ENCODE measurements at regions not wholly inside any gene's neighbourhood (a gene's known extent, or its start where the extent isn't known, plus 50 kb on each side); places are given as distances from the start of the nearest gene placed in this dataset.

DNA sequence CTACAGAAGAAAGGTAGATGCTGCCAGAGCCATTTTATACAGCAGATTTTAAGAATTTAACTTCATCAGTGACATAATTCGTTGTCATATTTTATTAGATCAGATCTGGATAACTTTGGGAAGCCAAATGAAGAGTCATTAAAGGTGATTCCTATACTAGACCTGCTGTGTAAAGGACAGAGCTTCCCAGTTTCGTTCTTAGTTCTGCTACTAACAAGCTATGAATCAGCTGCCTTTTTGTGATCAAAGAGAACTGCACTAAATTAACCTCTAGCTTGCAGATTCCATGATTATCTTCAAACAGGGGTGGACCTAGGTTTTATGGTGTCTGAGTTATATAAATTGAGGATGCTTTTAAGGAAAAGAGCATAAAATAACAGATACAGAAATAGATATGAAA is 926.5 kb upstream of the ACVR2A start:
- no peak overlapping the region for H2BK5ac ChIP-seq (ENCODE audit: insufficient read length, low read length)
- no peak overlapping the region for H2BK20ac ChIP-seq (ENCODE audit: low read depth, low read length, poor library complexity, severe bottlenecking)
- no CpG with 5 or more reads among the region's 2 CpGs for WGBS (ENCODE audit: extremely low coverage, insufficient read length, low lambda C conversion rate)
- H2AK5ac ChIP-seq (ENCODE audit: insufficient read length, low read length): no peak overlapping the region
- no peak overlapping the region for H3T11ph ChIP-seq (ENCODE audit: low read length)
- no peak overlapping the region for H3K9ac ChIP-seq (ENCODE audit: extremely low read depth, insufficient read length, low read length)
- no peak overlapping the region for H3K56ac ChIP-seq (ENCODE audit: insufficient read length, low read depth, low read length)
- H4K5ac ChIP-seq (ENCODE audit: insufficient read length, low read depth, low read length): no peak overlapping the region
- no peak for DNase-seq
- H3K4ac ChIP-seq (ENCODE audit: low read depth, low read length): no peak overlapping the region
- H3K79me1 ChIP-seq (ENCODE audit: insufficient read depth, low read depth, low read length, poor library complexity, severe bottlenecking): no peaks in the 10 kb centered on the region
- H4K20me1 ChIP-seq (ENCODE audit: control insufficient read depth, insufficient read depth, insufficient read length): no peaks in the 10 kb centered on the region
- H2BK12ac ChIP-seq (ENCODE audit: insufficient read length, low read depth, low read length): no peak overlapping the region
- H3K23ac ChIP-seq (ENCODE audit: insufficient read length, low read depth, low read length): no peak overlapping the region
- Mint-ChIP-seq H3K27ac (no peak overlapping the region), H3K9me3 (no peaks in the 10 kb centered on the region), H3K4me1 (peaks cover 7 to 8% of the 10 kb centered on the region in 2 experiments; a peak in 3 of 4 replicates), H3K27me3 (ENCODE audit: low read depth) (no peaks in the 10 kb centered on the region), H3K36me3 (ENCODE audit: insufficient read depth in 1 of 3, low read depth in 3 of 3) (no peaks in the 10 kb centered on the region), H3K4me3 (no peak overlapping the region)
- H3K14ac ChIP-seq (ENCODE audit: insufficient read depth, low read length): no peak overlapping the region
- no peak overlapping the region for H3K18ac ChIP-seq (ENCODE audit: insufficient read length, low read depth, low read length)
- H3K23me2 ChIP-seq (ENCODE audit: insufficient read length, low read depth, low read length, poor library complexity, severe bottlenecking): no peaks in the 10 kb centered on the region
- H4K91ac ChIP-seq (ENCODE audit: insufficient read length, low read depth, low read length): no peak overlapping the region
- no peak overlapping the region for H3K4me2 ChIP-seq (ENCODE audit: insufficient read depth, insufficient read length, low read length)
- H2AFZ ChIP-seq (ENCODE audit: low read length): no peak overlapping the region
- H3K27me3 ChIP-seq (ENCODE audit: insufficient read depth, low read length): no peaks in the 10 kb centered on the region
- H4K8ac ChIP-seq (replicated peaks; ENCODE audit: insufficient read length, low read depth, low read length): no peak overlapping the region
- H3K4me1 ChIP-seq (ENCODE audit: insufficient read depth, low read length): no peaks in the 10 kb centered on the region
- no peak overlapping the region for H2BK120ac ChIP-seq (ENCODE audit: low read depth, low read length, poor library complexity, severe bottlenecking)
- H3K79me2 ChIP-seq (ENCODE audit: insufficient read depth, low read length): no peaks in the 10 kb centered on the region
- H3K9me3 ChIP-seq (ENCODE audit: control insufficient read depth, low read depth, low read length): no peaks in the 10 kb centered on the region
- no peak for TF ChIP-seq CTCF (conservative IDR thresholded peaks at IDR 0.05)
- no peak overlapping the region for H3K27ac ChIP-seq (ENCODE audit: insufficient read length, low read depth, low read length)
- H2BK15ac ChIP-seq (ENCODE audit: low read depth, low read length): no peak overlapping the region
